Head of caudate nucleus (tissue), 42 donors: ENCODE measurements at regions not wholly inside any gene's neighbourhood (a gene's known extent, or its start where the extent isn't known, plus 50 kb on each side); places are given as distances from the start of the nearest gene placed in this dataset.
"Not testable (repeated sequence)": the region's sequence is repeated elsewhere in the genome, so short reads cannot be mapped to it uniquely, and the experiment has no call there.

ENCODE experiments used
- DNase-seq, 42 donors: peaks; one replicate each; pipeline versions ENCODE4 v3.0.0 to v3.0.0-alpha.2; 2020 to 2021; ENCODE audit warnings: mixed read lengths in 7 of 42
- intact Hi-C: fragments of 100-400 bp; cut with DNase I; formaldehyde crosslinking; loops from one replicate; pipeline ENCODE4 v1.15.0; 2022

DNA sequence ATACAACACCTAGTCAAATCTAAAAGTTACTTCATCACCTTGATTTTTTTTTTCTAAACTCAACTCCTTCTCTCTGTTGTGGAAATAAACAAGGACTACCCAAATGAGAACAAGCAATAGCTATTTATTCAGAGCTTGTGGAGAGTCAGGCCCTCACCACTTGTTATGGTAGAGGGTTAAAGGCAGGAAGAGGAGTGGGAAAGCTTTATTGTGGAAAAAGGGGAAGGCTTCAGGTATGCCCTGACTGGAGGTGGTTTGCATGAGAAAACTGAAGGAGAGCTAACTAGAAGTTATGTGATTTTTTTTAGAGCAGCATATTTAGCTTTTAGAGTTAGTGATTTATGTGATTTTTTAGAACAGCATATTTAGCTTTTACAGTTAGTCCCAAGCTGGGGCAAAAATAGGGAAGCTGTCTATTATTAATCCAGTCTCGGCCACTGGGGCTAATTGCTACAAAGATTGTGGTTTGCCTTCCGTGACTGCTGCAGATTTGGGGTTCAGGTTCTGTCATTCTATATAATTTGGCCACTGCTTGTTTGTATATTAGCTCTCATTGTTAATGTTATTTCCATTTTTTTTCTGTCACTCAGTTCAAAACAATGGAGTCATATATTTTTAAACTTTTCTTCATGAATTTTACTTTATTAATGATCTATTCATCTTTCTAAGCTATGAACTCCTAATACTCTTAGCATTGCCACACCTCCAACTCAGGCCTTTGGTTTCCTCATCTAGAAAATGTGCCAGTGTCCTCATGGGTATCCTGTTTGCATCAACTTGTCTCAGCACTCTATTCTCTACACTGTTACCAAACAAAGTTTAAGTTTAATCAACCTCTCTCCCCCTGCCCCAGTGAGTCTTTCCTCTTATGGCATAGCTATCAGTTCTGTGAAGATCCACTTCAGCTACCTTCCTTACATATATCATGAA lies 713.0 kb downstream of the BRINP3 start:
- DNase-seq = no peak
- intact Hi-C loops = no loop called here

DNA sequence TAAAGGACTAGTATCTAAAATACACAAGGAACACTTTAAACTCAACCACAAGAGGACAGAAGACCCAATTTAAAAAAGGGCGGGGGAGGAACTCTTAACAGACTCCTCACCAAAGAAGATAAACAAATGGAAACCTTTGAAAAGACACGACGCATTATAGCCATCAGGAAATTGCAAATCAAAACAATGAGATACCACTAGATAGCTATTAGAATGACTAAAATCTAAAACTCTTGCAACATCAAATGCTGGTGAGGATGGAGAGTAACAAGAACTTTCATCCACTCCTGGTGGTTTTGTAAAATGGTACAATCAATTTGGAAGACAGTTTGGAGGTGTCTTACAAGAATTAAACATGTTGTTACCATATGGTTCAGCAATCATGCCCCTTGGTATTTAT lies 708.2 kb downstream of the BRINP3 start:
- intact Hi-C loops = no loop called here
- DNase-seq = no peak

DNA sequence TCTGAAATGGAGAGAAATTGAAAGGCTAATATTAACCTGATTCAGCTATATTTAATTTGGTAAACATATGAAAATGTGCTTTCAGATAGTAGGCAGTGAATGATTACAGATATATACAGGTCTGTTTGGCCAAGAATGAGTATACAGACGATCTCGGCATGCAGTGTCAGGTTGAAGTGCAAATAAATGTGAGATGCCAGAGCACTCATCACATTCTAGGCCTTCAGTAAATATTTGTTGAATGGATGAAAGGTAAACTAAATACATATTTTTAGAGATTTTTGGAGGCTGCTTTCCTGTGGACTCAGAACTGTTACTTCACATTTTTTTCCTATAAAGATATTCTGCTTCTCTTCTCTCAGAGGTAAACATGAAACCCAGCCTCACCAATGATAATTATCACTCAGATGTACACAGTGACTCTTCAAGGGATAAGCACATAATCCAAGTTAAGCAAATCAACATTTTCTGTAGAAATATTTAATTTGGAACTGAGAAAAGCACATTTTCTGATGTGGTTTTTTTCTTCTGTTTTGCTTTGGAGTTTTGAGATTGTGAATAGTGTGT lies 702.9 kb downstream of the BRINP3 start:
- DNase-seq = no peak
- intact Hi-C loops = no loop called here

DNA sequence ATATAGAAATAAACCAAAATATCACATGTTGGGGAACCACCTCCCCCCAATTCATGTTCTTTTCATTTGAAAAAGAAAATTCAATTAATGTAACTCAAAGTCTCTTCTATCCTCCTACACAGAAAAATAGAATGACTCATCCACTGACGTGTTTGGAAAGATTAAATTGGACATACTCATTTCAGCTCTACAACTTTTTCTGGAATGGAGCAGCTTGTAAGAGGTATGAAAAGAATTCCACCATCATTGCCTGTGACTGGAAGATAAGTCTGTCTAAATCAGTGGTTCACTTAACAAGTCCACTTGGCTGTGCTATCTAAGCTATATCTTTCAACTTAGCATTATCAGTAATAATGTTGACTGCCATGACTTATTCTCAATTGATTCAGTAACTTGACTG lies 702.3 kb downstream of the BRINP3 start:
- intact Hi-C loops = no loop called here
- peak in 2 of 42 donors; percentile 3 to 6 for DNase-seq

DNA sequence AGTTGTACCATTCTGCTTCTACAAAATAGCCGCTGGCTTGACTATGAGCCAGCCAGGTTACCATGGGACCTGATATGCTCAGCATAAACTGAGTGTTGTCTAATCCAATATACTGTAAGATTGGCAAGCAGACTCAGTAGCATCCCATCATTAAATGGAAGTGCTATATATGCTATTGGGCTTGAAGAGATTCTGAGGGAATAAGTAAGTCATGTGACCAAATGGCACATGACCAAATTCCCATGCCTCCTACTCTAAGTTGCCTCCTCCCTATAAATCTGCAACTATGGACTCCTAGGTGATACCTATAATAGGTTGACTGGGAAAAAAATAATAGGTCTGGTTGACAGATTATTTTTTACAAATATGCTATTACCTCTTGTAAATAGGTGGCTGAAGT lies 698.6 kb downstream of the BRINP3 start:
- DNase-seq = no peak
- intact Hi-C loops = no loop called here

DNA sequence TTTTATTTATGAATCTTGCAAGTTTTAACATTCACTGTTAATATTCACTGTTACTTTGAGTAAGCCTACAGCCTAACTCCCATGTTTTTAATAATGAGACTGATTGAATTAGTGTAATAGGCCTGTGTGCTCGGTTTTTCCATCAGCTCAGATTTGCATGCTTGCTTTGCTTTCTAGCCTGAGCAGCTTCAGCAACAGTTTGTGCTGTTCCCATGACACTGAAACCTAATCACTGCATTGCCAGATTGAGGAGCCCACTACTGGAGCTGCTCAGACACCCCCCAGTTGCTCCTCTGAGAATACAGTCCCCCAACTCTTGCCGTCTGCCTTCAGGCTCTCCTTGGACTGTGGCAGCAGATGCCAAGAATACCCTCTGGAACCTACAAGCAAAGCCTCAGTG lies 695.4 kb downstream of the BRINP3 start:
- DNase-seq = no peak
- intact Hi-C loops = no loop called here

DNA sequence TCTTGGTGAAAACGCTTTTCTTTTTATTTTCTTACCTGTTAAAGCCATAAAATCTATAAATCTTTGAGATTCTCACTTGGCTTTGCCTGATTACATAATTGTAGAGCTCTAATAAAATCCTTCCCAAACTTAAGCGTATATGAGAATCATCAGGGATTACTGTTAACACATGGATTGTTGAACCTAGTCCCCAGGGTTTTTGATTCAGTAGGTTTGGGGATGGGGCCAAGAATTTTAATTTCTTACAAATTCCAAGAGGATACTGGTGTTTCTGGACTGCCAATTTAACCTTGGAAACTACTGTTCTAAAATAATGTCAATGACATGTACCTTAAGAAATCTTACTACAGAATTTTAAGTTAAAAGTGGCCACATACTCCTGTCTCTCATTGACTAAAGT lies 694.2 kb downstream of the BRINP3 start:
- DNase-seq = no peak
- intact Hi-C loops = no loop called here

DNA sequence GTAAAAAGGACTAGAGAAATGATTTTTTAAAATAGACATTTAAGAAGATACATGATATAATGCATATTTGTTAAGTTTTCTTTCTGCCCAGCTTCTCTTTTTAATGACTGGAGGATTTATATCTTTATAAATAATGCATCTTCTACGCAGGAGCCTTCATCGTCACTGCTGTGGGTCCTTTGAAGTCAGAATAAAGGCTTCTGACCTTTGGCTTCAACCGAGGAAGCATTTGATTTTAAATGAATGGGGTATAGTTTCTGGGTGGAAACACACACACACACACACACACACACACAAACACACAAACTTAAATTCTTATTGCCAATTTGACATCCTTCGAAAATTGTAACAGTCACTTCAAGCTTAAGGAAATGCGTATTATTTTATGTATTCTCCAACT lies 690.9 kb downstream of the BRINP3 start:
- intact Hi-C loops = no loop called here
- no peak for DNase-seq

DNA sequence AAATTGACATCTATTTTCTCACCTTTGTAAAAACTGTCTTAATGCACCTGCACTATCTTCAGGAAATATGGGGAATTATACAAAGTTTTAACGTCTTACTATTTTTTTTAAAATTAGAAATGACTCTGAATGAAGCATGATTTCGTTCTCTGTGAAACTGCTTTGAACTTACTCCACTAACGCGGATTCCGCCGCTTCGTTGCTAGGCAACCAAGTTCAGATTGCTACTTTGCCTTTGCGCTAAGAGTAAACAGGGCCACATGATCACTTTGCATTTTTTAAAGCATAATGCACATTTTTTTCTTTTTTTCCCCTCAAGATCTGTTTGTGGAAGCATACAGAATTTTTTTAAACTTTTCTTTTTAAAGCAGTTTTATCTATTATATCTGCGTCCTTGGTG lies 690.5 kb downstream of the BRINP3 start:
- peak in 41 of 42 donors; percentile 10 to 80 (median 48) for DNase-seq
- intact Hi-C loops = no loop called here

DNA sequence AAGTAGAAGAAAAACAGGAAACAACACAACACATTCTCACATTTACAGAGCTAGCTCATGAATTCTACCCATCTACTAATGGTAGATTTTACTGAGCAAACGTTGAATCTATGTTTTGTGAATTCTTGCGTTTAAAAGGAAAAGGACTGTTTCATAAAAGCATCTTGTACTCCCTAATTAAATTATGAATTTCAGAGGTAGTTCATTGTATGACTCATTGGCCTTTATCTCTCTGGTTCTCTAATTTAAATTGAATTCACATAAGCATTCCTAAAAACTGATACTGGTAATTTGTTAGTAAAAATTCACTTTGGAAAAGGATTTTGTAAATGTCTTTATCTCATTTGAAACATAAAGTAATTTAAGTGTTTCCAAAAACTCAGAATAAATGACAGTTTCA lies 687.3 kb downstream of the BRINP3 start:
- intact Hi-C loops = no loop called here

DNA sequence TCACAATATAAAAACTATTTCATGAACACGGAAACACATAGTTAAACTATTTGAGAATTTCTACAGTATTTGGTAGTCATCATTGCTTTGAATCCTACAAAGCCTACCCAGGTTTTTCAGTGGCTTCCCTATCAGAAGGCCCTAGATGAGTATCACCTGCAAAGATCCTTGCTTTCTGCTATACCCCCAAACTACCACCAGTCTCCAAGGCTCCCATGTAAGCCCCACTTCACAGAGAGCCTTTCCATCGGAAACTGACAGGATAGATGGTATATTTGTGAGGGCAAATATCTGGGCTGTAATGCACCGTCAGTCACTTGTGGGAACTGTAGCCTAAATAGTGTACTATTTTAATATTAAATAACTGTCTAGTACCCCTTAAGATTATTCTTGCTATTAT lies 674.3 kb downstream of the BRINP3 start:
- DNase-seq = no peak
- intact Hi-C loops = no loop called here

More for the DNA sequence above, 687.3 kb downstream of the BRINP3 start:
- no peak for DNase-seq

DNA sequence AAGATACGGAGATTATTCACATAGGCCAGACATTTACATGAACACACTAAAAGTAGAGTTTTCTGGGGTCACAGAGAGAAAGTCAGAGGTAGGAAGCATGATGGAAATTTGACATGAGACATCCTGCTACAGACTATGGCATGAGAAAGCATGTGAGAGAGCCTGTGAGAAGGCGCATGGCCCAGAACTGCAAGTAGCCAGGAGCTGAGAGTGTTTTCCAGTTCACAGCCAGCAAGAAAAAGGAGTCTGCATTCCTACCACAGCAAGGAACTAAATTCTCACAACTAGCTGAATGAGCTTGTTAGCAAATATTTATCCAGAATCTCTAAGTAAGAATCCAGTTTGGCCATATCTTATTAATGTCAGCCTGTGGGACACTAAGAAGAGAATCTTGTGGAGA lies 673.3 kb downstream of the BRINP3 start:
- intact Hi-C loops = no loop called here
- no peak for DNase-seq

DNA sequence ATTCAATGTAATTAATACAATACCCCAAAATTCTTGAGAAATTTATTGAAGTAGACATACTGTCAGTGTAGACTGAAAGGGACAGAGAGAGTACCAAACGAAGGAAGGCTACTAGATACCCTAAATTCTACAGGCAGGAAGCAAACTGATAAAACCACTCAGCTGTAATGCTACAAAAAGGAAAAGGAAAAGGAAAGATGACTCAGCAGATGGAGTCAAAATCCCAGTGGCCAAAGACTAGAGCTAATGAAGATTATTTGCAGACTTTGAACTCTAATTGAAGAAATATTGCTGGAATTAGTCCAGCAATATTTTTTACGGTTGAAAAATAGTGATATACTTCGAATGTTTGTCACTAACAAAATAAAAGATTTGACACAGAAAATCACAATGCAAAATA lies 671.9 kb downstream of the BRINP3 start:
- intact Hi-C loops = no loop called here
- DNase-seq = no peak

DNA sequence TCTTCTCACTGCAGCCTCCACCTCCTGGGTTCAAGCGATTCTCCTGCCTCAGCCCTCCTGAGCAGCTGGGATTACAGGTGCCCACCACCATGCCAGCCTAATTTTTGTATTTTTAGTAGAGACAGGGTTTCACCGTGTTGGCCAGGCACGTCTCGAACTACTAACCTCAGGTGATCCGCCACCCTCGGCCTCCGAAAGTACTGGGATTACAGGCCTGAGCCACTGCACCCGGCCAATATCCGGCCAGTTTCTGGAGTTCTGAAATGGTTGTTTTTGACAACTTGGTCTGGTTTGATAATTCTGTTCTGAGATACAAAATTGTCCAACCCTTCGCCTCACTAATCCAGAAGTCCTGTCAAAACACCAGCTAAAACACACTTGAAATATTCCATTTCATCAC lies 667.0 kb downstream of the BRINP3 start:
- intact Hi-C loops, DNase-seq: not testable (repeated sequence)

DNA sequence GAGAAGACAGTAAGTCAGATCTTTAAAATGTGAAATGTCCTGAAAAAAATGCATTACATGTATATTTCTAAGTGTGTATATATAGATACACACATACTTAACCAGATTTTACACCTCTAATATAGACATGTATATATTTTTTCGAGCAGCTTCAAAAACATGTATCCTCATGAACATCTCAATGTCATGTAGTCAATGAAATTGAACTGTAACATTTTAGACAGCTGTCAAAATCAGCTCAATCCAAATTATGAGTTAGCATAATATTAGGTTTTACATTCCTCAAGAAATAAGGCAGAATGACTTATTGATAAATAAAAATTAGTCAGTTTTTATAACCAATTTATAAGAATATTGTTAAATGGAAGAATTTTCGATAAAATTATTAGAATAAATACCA lies 665.7 kb downstream of the BRINP3 start:
- intact Hi-C loops = no loop called here
- DNase-seq = no peak

DNA sequence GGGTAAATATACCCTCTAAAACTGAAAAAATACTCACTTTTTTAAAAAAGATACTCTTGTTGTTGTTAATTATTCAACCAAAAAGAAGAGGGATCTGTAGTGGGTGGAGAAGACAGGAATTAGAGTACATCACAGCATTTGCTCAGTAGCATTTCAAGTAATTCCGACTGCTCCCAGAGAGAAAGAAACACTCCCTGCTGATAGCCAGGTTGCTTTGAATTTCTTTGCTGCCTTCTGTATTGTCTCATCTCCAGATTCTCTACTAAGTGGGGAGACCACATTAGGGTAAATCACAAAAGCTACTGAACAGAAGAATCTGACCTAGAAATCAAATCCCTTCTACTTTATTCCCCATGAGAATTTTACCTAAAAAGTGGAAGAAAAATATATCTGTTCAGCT lies 661.1 kb downstream of the BRINP3 start:
- DNase-seq = no peak
- intact Hi-C loops = no loop called here

DNA sequence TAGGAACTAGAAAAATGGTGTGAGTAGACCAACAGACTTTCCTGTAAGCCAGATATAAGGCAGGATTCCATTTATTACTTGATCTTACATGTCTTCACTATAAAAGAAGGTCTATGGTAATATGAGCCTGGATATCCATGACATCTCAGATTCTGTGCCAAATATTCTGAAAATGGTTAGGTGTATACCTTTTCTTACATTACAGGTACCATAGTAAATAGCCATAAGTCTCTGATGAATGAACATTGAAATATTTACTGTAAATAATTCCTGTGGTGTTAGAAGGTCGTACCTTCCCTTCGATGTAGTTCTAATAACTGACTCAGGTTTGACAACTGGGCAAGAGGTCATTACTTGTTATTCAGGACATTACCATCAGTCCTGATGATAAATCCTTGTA lies 657.9 kb downstream of the BRINP3 start:
- intact Hi-C loops = no loop called here
- no peak for DNase-seq

DNA sequence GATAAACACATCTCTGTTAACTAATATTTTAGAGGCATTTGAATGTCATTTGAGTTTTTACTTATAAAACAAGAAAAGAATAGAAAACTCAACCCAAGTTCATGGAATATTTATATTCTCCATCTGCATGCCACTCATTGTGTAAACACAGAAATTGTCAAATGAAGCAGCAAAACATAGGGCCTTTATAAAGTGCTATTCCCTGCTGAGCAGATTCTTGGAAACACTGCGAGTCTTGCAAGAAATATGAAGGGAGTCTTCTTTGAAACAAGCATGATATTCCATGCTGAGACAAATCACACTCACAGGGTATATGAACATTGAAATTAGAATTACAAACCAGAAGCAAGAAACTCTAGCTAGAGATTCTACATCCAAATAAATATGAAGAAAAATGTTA lies 655.8 kb downstream of the BRINP3 start:
- DNase-seq = no peak
- intact Hi-C loops = no loop called here

DNA sequence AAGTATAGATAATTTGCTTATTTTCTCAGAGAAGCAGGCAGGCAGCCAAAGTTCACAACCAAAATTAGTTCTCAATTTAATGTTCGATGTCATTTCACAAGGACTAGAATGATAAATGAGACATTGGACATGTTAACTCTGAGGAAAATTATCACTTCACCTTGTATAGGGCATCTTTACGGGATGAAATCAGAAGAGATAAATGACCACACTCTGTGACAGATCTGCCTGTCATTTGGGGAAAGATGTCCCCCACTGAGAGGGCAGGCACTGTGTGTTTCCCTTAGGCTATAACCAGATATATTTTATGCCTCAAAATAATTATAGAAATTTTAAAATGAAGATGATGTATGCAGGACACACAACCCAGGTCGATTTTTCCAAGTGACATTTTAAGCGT lies 642.9 kb downstream of the BRINP3 start:
- intact Hi-C loops = no loop called here
- DNase-seq = no peak

DNA sequence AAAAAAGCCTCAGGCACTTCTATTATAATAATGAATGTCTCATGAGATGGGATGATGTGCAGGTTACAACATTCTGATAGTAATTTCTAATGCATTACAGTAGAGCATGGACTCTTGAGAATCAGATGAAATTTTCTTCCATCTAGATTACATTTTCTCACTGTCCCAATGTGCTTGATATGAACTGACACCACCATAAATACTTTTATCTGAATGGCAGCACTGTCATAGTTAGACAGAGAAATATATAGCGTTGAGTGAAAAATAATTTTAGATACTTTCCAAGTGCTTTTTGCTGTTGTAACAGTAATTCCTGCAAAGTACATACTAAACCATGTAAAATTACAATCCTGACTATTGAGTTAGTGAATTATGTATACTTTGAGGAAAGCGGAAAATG lies 630.1 kb downstream of the BRINP3 start:
- no peak for DNase-seq
- intact Hi-C loops = no loop called here

DNA sequence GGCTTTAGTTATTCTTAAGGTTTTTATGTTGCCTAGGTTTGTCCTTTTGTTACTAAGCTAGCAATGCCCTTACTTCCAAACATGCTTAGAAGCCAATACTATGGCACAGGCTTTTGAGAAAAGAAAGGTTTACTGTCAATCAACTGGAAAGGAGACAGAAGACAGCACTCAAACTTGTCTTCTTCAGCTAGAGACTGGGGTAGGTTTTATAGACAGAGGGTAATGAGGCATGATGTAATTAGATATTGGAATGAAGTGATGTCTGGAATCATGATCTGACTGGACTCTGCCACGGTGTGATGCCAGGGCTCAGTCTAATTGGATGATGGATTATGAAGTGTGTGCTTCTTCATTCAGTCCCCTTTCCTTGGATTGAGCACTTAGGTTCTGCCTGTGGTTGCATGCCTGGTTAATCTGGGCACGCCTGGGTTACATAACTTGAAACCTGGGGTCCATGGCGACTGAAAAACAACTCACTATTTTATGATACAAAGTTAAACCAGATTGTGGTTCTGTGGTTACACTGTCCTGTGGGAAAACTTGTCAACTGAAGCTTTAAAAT lies 625.8 kb downstream of the BRINP3 start:
- intact Hi-C loops = no loop called here
- no peak for DNase-seq
